ENCODE measurements at regions not wholly inside any gene's neighbourhood (a gene's known extent, or its start where the extent isn't known, plus 50 kb on each side); places are given as distances from the start of the nearest gene placed in this dataset.
"Not testable (repeated sequence)": the region's sequence is repeated elsewhere in the genome, so short reads cannot be mapped to it uniquely, and the experiment has no call there.

DNA sequence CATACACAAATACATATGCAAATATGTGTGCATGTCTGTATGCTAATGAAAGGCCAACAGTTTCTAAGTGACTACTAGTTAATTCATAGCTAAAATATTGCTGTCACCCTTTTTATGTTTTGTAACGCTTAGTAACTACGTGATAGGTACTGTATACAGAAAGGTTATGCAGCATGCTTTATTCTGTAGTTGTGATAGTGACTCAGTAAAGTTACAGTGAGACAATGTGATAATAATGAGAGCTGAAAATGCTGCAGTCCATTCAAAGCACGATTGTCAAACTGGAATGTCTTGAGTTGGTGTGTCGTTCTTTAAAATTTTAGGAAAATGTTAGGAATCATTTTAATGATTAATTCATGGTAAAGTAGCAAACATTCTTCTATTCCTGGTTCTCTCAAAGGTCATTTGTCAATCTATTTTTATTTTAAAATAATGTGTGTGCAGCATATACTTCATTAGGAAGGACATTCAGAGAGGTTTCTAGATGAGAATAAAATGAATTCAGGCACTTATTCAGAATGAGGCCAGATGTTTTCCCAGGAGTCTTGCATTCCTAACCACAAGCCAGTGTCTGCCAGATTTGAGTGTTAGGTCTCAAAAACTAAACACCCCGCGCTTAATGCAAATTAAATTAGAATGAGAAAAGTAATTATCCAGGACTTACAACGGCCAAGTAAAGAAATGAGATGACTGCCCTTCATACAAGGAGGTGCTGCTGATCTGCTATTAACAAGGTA, 408.8 kb upstream of the FZD8 start:
- DNase-seq (ENCODE audit: low spot score): no peak

DNA sequence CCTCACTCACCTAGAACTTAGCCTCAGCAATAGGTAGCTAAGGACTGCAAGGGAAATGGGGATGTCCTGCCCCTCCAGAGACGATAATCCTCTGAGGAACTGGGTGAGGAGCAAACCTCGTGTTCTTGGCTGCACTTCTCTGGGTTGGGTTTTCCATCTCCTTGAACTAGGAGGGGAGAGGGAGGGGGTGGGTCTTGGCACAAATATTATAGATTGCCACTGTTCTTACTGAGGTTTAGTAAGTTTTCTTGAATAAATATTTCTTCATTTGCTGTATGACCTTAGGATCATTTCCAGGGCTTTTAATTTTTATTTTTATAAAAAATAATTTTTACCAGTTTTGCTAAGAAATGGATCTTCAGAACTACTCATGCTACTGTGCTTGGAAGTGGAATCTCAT, 406.7 kb upstream of the FZD8 start:
- DNase-seq (ENCODE audit: low spot score): no peak

DNA sequence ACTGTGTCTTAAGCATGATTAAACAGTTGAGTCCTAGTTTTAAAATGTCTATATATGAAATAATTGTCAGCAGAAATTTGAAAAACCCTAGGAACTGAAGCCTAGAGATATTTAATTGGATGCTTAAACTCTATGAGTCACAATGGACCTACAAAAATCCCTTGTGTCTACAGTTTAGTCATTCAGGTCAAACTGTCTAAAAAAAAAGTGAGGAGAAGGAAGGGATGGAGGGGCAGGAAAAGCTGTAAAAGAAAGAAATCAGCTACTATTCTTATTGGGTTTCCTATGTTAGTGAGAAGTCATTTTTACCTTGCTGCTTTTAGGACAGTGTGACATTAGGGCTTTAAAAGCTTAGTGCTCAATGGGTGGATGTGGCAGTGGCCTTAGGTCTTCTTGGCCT, 406.1 kb upstream of the FZD8 start:
- DNase-seq (ENCODE audit: low spot score): no peak

DNA sequence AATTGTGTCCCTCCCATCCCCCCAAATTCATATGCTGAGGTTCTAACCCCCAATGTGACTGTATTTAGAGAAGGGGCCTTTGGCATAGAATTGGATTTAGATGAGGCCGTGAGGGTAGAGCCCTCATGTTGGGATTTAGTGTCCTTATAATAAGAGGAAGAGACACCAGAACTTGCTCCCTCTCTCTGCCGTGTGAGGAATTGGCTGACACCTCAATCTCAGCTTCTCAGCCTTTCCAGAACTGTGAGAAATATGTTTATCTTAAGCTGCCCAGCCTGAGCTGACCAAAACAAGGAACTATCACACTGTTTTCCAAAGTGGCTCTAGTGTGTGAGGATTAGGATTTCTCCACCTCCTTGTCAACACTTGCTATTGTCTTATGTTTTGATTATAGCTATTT, 400.0 kb upstream of the FZD8 start:
- DNase-seq (ENCODE audit: low spot score): no peak

DNA sequence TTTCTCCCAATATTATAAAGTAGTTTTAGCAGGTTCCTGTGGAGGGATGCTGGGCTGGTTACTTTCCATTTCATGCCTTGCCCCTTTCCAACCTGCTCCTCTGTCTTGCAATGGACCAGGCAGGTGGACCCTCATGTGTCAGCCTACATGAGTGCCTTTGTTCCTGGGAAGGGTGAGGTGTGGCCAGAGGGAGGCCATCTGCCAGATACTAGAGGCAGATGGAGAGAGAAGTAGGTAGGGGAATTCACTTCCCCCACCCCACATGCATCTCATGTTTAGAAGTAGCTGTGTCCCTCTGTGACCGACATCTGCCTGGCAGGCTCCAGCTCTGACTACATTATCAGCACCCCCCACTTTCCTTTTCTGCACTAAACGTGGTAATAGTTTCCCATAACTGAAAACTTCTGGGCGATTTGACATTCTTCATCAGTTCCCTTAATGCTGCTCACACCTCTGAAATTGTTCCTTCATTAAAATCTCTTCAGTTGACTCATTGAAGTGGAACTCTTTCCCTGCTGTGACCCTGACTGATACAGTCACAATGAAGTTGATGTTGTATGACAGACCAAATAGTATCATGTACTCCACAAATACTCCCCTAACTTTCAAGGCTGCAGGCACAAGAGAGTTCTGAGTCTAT, 396.3 kb upstream of the FZD8 start:
- DNase-seq (ENCODE audit: low spot score): no peak

DNA sequence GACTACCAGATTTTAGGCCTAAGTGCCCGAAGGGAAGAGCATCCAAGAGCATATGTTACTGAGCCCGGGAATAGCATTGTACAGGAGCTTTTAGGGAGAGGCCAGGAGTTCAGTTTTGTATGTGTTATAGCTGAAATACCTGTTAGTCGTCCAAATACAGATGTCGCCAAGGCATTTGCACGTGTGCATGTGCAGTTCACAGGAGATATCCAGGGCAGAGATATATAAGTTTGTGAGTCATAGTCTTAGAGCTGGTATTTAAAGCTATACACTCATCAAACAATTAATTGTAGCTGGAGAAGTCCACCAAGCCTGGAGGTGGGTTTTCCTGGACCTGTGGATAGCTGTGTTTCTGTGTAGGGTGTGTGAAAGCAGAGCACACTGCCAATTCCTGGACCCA, 394.0 kb upstream of the FZD8 start:
- DNase-seq (ENCODE audit: low spot score): no peak

DNA sequence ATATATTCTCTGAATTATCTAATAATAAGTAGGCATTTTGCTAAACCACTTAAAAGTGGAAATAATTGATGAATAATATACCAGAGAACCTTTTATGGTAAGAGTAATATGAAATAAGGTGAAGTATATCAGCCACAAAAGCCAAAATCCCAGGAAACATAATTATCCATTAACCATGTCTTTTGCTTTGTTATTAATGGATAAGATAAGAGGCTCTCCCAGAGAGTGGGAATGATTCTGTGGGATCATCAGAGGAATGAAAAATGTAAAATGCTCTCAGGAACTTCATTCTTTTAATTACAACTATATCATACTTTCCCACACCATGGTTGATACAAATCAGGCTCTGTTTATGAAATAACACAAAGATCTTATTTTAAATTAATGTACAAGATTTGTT, 391.7 kb upstream of the FZD8 start:
- DNase-seq (ENCODE audit: low spot score): no peak

DNA sequence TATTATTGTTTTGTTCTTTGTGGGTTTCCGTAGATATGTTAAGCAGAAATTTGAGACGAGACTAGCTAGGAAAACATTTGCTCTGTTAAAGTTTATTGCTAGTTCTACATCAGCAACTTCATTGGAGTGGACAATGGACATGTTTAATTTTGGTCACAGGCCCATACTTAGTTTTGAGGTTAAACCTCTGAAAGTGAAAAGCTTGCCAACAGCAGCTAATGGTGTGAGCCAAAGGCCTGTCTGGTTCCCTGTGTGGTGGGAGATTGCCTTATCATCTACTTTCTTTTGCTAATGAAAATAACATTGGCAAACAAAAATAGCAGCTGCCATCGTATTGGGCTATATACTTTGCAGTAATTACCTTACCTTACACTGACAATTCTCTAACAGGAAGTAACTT, 388.4 kb upstream of the FZD8 start:
- no peak for DNase-seq (ENCODE audit: low spot score)

DNA sequence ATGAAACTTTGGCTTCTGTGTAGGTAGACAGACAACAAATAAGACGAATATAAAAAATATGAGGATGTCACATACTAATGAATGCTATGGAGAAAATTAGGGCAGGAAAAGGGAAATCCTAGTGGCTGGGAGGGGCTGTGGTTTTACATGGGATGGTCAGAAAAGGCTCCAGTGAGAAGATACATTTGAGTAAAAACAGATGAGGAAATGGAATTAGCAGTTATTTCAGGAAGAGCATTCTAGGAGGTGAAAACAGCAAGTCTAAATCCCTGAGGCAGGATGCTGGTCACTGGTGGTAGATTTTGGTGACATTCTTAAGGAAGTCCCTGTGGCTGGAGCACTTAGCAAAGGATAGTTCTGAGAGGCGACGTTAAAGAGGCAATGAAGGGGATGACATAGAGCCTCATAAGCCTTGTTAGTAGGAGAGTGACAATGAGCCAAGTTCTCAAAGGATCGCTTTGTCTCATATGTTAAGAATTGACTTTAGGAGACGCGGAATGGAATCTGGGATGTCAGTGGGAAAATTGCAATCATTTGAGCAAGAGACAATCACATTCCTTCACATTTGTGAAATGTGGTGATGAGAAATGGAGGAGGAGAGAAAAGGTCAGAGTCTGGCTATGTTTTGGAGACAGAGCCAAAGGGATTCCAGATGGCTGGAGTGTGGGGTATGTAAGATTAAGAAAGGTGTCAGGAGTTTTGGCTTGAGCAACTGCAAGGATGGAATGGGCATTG, 384.7 kb upstream of the FZD8 start:
- DNase-seq (ENCODE audit: low spot score): peak; percentile 75

DNA sequence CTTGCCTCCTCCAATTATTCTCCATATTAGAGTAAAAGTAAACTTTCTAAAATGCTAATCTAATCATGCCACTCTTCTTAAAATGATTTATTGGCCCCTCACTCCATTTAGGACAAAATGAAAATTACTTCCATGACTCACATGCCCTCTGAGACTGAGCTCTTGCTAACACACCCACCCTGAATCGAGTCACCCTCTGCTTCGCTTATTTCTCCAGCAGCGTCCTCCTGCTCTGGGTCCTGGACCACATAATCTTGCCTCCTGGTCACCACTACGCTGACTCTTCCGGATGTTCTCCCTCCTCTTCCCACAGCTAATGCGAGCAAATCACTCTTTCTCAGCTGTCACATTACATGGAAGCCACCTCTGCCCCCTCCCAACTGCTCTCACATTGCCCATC, 384.0 kb upstream of the FZD8 start:
- peak; percentile 24 for DNase-seq (ENCODE audit: low spot score)

DNA sequence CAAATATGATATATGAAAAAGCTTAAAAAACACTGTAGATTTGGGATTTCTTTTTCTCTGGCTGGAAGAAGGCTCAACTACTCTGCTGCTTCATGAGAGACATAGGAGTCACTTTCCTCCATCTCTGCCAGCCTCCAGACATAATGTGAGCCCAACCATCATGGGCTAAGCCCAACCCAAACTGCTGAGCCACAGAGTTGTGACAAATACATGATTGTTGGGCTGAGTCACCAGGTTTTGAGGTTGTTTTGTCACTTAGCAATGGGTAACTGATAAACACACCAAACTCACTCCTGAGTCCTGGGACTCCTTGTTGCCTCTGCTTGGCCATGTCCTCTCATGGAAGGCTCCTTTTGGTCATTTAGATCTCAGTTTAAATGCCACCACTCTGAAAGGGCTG, 381.8 kb upstream of the FZD8 start:
- DNase-seq (ENCODE audit: low spot score): peak; percentile 93

DNA sequence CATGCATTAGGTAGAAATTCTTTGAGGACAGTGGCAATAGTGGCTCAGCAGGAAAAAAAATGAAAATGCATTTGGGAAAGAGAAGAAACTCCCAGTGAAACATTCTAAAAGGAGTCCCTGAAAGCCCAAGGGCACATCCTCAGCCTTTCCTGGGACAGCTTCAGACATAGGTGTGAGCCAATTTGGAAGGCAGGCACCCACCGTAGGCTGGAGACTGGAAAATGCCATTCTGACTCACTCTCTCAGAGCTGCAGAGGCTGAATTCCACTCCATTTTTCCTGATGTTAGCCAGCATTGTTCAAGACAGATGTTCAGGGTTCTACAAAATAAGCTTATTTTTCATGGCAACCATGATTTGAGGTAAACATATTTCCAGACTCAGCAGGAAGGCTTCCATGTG, 379.0 kb upstream of the FZD8 start:
- DNase-seq (ENCODE audit: low spot score): peak; percentile 49

DNA sequence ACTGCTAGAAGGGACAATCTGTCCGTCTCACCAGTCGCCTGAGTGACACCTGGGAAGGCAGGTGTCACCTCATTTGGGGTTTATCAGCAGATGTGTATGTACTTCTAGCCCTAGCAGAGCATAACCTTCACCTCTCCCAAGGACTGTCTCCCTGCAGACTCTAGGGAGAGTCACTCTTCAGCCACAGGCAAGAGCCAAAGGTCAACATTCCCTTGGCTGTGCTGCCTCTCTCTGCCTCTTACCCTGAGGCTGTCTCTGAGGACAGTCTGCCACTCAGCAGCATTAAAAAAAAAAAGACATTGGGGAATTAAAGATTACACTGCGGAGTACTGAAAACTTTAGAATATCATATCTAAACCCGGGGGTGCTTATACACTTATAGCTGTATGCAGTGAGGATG, 377.7 kb upstream of the FZD8 start:
- DNase-seq (ENCODE audit: low spot score): no peak

DNA sequence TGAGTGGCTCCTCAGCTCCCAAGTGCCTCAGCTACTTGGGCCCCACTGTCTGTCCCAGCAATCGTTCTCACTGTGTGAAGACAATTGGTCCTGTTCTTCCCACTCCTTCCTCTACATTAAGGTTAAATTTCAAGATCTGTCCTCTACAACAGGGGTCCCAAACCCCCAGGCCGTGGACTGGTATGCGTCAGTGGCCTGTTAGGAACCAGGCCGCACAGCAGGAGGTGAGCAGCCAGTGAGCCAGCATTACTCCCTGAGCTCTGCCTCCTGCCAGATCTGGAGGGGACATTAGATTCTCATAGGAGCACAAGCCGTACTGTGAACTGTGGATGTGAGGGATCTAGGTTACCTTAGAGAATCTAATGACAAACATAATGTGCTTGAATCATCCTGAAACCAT, 376.9 kb upstream of the FZD8 start:
- DNase-seq (ENCODE audit: low spot score): no peak

DNA sequence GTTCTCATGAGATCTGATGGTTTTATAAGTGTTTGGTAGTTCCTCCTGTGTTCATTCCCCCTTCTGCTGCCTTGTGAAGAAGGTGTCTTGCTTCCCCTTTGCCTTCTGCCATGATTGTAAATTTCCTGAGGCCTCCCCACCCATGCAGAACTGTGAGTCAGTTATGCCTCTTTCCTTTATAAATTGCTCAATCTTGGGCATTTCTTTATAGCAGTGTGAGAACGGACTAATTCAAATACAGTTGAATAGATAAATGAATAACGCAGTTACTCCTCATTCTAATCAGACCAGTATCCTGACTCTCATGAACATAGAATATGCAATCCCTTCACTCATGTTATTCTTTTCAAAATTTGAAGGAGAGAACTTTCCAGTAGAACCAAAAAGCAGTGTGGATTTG, 375.0 kb upstream of the FZD8 start:
- no peak for DNase-seq (ENCODE audit: low spot score)

DNA sequence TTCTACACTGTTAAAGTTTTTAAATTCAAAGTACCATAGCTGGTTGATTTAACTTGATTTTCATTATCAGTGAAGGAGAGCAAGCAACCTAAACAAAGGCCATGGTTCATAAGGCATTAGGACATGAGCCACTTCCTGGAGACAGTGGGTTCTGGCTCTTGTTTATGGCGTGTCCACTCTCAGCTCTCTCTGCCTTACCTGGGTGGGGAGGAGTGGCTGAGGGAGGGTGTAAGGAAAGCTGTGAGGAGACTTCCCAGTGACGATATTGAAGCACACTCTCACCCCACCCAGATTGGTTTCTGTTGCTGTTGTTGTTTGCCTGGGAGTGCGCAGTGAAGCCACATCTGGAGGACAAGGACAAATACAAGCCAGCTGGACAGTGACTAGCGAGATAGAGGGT, 365.3 kb upstream of the FZD8 start:
- DNase-seq (ENCODE audit: low spot score): no peak

DNA sequence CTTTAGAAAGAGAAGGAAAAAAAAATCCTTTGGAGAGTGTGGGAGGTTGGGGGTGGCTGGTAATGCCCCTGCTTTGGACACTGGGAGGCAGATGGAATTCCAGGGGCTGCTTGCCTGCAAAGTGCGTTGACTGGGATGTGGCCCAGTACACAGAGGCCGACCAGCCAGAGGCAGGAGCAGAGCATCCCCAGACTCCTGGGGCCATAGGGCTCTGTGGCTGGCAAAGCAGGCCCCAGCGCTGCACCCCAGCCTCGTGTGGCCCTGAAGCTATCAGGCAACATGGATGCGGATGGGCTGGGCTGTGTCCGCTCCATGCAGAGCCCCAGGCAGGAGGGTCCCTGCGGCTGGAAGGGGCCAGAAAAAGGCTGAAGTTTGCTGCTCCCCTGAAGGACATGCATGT, 361.6 kb upstream of the FZD8 start:
- no peak for DNase-seq (ENCODE audit: low spot score)

DNA sequence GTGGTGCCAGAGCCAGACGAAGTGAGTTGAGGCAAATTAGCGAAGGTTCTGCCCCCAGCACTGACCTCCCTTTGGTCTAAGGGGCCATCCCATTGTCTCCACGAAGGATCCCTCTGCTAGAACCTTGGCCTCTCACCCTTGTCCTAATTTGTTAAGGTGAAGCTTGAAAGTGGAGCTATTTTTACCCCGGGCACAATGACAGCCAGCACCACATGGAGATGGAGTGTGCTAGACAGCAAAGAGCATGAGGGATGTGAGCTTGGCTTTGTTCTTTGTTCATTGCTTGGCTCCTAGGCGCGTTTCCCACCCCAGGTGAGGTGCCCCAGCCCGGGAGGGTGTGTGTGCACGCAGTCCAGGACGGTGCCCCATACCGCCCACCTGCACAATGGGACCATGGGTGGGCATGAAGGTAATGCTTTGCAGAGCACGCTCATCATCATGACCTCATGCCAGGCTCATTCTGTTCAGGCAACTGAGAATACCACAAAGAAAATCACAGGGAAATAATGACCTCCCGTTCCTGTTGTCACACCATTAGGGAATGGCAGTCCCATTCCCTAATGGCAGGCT, 361.0 kb upstream of the FZD8 start:
- DNase-seq (ENCODE audit: low spot score): no peak

DNA sequence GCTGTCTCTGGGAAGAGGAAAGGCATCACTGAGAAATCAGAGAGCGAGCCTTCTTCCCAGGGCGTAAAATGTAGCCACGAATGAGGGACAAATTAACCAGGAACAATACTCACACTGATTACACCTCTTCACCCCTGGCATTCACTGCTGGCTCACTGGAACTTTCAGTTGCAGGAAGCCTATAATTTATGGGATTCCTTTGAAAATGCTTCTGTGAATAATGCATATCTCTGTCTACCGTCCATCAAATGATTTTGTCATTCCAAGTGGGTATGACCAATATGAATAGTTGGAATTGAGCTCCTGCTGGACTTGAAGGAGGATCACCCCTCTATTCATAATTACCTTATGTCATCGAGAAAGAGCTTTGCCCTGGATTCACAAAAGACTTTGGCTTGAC, 360.3 kb upstream of the FZD8 start:
- no peak for DNase-seq (ENCODE audit: low spot score)

DNA sequence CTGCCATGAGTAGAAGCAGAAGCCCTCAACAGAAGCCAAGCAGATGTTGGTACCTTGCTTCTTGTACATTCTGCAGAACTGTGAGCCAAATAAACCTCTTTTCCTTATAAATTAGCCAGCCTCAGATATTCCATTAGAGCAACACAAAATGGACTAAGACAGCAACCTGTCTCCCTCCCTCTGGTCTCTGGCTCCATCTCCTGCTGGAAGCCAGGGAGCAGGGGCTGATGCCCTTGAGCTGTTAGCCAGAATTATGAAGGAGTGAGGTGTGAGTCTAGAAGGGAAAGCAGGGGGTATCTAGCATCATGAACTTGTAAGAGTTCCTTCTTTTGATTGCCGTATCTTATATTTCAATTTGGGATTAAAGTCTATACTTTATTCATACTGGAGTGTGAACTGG, 358.7 kb upstream of the FZD8 start:
- not testable (repeated sequence) for DNase-seq (ENCODE audit: low spot score)

DNA sequence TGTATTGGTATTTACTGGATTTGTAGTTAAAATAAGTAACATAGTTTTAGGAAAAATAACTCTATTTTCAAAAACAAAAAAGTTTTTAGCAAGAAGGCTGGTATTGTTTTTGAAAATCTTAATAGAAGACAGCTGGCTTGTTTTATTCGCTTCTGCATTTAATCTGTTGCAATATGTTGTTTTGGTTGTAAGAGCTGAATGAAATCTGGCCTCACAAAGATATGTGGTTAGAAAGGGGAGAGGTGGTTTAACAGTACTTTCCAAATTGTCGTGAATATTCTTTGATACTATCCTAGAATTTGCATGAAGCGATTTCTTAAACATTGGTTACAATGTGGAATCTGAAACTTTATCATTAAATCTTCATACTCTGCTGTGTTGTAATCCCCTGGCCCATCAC, 355.9 kb upstream of the FZD8 start:
- DNase-seq (ENCODE audit: low spot score): peak; percentile 33

DNA sequence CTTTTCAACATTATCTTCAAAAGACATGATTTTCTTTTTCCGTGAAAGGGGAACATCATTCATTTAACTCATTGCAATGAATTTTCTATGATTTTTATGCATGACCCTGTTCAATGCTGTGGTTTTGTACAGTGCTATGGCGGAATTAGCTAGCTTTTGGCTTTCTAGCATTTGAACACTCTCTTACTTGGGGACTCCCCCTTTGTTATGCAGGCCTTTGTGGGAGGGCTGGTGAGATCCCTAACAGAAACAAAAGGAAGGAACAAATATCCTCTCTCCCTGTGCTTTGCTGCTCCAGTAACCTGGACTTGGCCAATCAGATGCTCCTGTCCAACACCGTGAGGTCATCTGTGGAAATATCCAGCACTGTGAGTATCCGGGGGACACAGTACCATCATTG, 353.4 kb upstream of the FZD8 start:
- DNase-seq (ENCODE audit: low spot score): no peak

Measured in AG08395 (cell line).